ENCODE measurements at regions not wholly inside any gene's neighbourhood (a gene's known extent, or its start where the extent isn't known, plus 50 kb on each side); places are given as distances from the start of the nearest gene placed in this dataset.

DNA sequence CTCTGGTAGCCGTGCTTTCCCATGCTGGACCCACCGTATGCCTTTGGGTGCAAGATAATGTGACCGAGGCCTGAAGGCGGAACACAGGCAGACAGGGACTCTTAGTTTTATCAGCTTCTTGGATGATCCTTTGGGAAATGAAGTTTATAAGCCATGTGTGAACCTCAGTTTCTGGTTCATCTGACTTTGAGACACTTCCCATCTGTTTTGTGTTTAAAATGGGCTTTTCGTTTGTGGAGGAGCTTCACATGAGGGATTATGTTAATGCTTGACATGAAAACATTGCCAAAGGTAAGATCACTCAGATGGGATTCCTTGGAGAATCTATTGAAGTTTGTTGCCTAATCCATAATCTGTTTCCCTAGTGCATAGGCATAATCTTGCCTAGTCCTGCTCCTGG lies 249.8 kb upstream of the LYZL1 start:
- TF ChIP-seq, protein P1, sequence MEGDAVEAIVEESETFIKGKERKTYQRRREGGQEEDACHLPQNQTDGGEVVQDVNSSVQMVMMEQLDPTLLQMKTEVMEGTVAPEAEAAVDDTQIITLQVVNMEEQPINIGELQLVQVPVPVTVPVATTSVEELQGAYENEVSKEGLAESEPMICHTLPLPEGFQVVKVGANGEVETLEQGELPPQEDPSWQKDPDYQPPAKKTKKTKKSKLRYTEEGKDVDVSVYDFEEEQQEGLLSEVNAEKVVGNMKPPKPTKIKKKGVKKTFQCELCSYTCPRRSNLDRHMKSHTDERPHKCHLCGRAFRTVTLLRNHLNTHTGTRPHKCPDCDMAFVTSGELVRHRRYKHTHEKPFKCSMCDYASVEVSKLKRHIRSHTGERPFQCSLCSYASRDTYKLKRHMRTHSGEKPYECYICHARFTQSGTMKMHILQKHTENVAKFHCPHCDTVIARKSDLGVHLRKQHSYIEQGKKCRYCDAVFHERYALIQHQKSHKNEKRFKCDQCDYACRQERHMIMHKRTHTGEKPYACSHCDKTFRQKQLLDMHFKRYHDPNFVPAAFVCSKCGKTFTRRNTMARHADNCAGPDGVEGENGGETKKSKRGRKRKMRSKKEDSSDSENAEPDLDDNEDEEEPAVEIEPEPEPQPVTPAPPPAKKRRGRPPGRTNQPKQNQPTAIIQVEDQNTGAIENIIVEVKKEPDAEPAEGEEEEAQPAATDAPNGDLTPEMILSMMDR (IDR thresholded peaks at IDR 0.05) = no peak
- Mint-ChIP-seq H3K4me1 (ENCODE audit: low read depth) (peaks cover 32% of the 10 kb centered on the region), H3K9me3 (ENCODE audit: low read depth) (peaks cover 12% of the 10 kb centered on the region), H3K36me3 (ENCODE audit: low read depth) (no peaks in the 10 kb centered on the region), H3K4me3 (ENCODE audit: unreplicated experiment) (no peak overlapping the region), H3K27me3 (ENCODE audit: low read depth) (no peaks in the 10 kb centered on the region), H3K27ac (ENCODE audit: unreplicated experiment) (peak overlapping the region; percentile 80)
- DNase-seq (ENCODE audit: low spot score) = no peak

GRCh38 chr10:29039677-29040189 lies 249.1 kb upstream of the LYZL1 start:
- Mint-ChIP-seq H3K9me3 (ENCODE audit: low read depth) (peaks cover 12% of the 10 kb centered on the region), H3K27ac (ENCODE audit: unreplicated experiment) (peak overlapping the region; percentile 80), H3K36me3 (ENCODE audit: low read depth) (no peaks in the 10 kb centered on the region), H3K27me3 (ENCODE audit: low read depth) (no peaks in the 10 kb centered on the region), H3K4me1 (ENCODE audit: low read depth) (peaks cover 32% of the 10 kb centered on the region), H3K4me3 (ENCODE audit: unreplicated experiment) (no peak overlapping the region)
- TF ChIP-seq, protein P1 (IDR thresholded peaks at IDR 0.05) = no peak
- DNase-seq (ENCODE audit: low spot score) = no peak

GRCh38 chr10:29041616-29042015 lies 247.3 kb upstream of the LYZL1 start:
- Mint-ChIP-seq H3K4me1 (ENCODE audit: low read depth) (peaks cover 32% of the 10 kb centered on the region), H3K9me3 (ENCODE audit: low read depth) (peaks cover 12% of the 10 kb centered on the region), H3K27me3 (ENCODE audit: low read depth) (no peaks in the 10 kb centered on the region), H3K4me3 (ENCODE audit: unreplicated experiment) (no peak overlapping the region), H3K27ac (ENCODE audit: unreplicated experiment) (no peak overlapping the region), H3K36me3 (ENCODE audit: low read depth) (no peaks in the 10 kb centered on the region)
- TF ChIP-seq, protein P1 (IDR thresholded peaks at IDR 0.05) = no peak
- no peak for DNase-seq (ENCODE audit: low spot score)

DNA sequence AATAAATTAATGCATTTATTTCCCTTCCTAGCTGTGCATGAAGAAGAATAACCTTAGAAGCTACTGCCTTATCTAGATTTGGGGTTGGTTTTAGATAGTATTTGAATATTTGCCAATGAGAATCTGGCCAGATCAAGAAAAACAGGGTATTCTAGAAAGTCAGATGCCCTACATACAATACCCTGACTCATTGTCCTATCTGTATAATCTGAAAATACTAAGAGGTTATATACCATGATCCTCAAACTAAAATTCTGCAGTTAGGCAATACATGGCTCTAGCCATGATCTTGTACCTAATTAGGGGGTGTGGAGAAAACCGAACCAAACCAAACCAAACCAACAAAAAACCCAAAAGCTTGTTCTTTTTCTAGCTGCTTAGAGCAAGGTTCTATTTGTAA lies 240.4 kb upstream of the LYZL1 start:
- H3K4me1 Mint-ChIP-seq (ENCODE audit: low read depth) = peaks cover 13% of the 10 kb centered on the region
- no peaks in the 10 kb centered on the region for H3K9me3 Mint-ChIP-seq (ENCODE audit: low read depth)
- H3K27ac Mint-ChIP-seq (ENCODE audit: unreplicated experiment) = no peak overlapping the region
- TF ChIP-seq, protein P1 (IDR thresholded peaks at IDR 0.05) = no peak
- H3K4me3 Mint-ChIP-seq (ENCODE audit: unreplicated experiment) = no peak overlapping the region
- no peaks in the 10 kb centered on the region for H3K36me3 Mint-ChIP-seq (ENCODE audit: low read depth)
- H3K27me3 Mint-ChIP-seq (ENCODE audit: low read depth) = no peaks in the 10 kb centered on the region
- DNase-seq (ENCODE audit: low spot score) = no peak

DNA sequence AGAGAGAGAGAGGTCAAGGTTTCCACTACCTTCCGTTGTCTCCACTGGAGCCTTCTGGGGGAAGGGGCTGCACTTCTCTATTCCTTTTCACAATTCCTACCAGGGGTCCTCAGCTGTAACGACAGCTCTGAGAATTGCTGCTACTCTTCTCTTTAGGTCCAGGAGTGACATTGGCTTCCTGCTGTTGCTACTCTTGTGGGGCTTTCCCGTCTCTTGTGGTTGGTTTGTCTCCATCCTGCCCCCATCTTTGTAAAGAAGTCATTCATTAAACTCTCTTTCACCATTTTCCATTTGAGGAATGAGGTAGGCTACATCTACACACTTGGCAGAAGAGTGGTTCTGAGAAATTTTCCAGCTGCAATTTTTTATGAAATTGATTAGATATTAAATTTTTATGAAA lies 238.8 kb upstream of the LYZL1 start:
- Mint-ChIP-seq H3K27me3 (ENCODE audit: low read depth) (no peaks in the 10 kb centered on the region), H3K4me3 (ENCODE audit: unreplicated experiment) (no peak overlapping the region), H3K36me3 (ENCODE audit: low read depth) (no peaks in the 10 kb centered on the region), H3K27ac (ENCODE audit: unreplicated experiment) (no peak overlapping the region), H3K9me3 (ENCODE audit: low read depth) (no peaks in the 10 kb centered on the region), H3K4me1 (ENCODE audit: low read depth) (peaks cover 13% of the 10 kb centered on the region)
- TF ChIP-seq, protein P1 (IDR thresholded peaks at IDR 0.05) = no peak
- no peak for DNase-seq (ENCODE audit: low spot score)
